ENCODE measurements at regions not wholly inside any gene's neighbourhood (a gene's known extent, or its start where the extent isn't known, plus 50 kb on each side); places are given as distances from the start of the nearest gene placed in this dataset.

DNA sequence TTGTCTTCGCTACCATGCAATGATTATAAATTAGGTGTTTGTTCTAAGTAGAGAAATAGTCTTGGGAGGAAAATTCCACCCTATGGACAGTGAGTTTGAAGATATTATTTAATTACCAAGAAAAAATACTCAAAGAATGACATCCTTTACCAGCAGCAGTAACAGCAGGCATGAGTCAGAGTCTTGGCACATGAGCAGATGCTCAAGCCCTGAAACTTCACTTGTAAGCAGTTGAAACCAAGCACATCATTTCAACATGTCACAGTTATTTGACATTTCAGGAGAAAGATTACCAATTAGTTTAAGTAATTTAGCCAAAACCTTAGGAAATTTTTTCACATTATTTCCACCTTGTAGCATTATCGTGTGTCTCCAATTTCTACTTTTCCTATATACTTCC is 99.2 kb downstream of the C12orf50 start:
- DNase-seq (ENCODE audit: low read depth): peak; percentile 58

- DNase-seq (ENCODE audit: low read depth): no peak
Measured at GRCh38 chr12:87929346-87929745, 99.9 kb downstream of the C12orf50 start.

- no peak for DNase-seq (ENCODE audit: low read depth)
Measured at GRCh38 chr12:87928031-87928430, 101.2 kb downstream of the C12orf50 start.

- DNase-seq (ENCODE audit: low read depth): no peak
Measured at GRCh38 chr12:87925021-87925420, 104.2 kb downstream of the C12orf50 start.

- no peak for DNase-seq (ENCODE audit: low read depth)
Measured at GRCh38 chr12:87924149-87924548, 105.1 kb downstream of the C12orf50 start.

- DNase-seq (ENCODE audit: low read depth): no peak
Measured at GRCh38 chr12:87923361-87923760, 105.8 kb downstream of the C12orf50 start.

GRCh38 chr12:87922736-87923135 is 106.5 kb downstream of the C12orf50 start:
- DNase-seq (ENCODE audit: low read depth): no peak

DNA sequence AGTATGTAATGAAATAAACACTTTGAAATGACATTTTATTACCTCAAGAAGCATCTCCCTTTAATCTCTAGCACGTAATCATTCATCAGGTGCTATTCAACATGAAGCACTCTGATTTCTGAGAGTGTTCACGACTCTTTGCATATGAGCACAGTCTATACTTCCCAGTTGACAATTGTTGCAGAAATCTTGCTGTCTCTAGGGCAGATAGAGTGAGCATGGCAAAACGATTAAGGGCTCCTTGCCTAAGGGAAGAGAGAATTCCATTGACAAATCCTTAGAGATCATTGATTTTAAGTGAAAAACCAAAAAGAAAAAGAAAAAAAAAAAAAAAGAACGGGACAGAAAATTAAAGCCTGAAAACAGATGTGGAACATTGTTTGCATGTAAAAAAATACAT is 107.6 kb downstream of the C12orf50 start:
- DNase-seq (ENCODE audit: low read depth): no peak

DNA sequence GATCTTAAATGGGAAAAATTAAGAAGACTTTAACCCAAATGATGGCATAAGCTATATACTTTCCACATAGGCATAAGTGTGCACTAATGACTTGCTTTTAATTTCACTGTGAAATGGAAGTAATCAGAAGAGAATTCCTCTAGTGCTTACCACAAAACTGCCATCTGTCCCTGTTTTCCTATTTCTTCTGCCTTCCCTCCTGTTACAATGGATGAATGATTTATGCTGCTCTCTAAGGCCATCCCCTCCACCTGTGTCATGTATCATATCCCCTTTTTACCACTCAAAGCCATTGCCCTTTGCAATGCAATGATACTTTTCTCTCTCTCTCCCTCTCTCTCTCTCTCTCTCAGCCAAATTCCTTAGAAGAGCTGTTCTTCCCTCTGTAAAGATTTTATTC is 109.1 kb downstream of the C12orf50 start:
- DNase-seq (ENCODE audit: low read depth): no peak

- no peak for DNase-seq (ENCODE audit: low read depth)
Measured at GRCh38 chr12:87901457-87901856, 127.7 kb downstream of the C12orf50 start.

GRCh38 chr12:87897662-87898061 is 131.5 kb downstream of the C12orf50 start:
- no peak for DNase-seq (ENCODE audit: low read depth)

DNA sequence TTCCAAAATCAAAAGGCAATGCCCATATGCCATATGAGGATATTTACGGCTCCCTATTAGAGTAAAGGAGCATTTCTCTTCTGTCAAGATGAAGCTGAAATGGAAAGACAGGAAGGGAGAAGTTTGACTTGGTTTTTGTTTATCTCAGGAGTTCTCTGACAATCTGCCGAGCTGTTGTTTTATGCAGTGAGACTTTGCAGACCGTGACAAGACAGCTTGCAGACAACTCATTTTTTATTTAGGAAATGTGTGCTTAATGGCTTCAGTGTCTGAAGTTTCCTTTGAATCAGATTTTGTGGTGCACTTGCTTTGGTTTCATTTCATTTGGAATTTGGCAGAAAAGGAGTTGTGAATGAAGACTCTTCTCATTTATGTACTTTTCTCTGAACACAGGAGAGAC is 145.4 kb downstream of the C12orf50 start:
- peak; percentile 9 for DNase-seq (ENCODE audit: low read depth)

- DNase-seq (ENCODE audit: low read depth): no peak
Measured at GRCh38 chr12:87879141-87879540, 150.1 kb downstream of the C12orf50 start.

GRCh38 chr12:87870493-87871460 is 158.4 kb downstream of the C12orf50 start:
- no peak for DNase-seq (ENCODE audit: low read depth)

GRCh38 chr12:87870061-87870460 is 159.1 kb downstream of the C12orf50 start:
- peak; percentile 34 for DNase-seq (ENCODE audit: low read depth)

DNA sequence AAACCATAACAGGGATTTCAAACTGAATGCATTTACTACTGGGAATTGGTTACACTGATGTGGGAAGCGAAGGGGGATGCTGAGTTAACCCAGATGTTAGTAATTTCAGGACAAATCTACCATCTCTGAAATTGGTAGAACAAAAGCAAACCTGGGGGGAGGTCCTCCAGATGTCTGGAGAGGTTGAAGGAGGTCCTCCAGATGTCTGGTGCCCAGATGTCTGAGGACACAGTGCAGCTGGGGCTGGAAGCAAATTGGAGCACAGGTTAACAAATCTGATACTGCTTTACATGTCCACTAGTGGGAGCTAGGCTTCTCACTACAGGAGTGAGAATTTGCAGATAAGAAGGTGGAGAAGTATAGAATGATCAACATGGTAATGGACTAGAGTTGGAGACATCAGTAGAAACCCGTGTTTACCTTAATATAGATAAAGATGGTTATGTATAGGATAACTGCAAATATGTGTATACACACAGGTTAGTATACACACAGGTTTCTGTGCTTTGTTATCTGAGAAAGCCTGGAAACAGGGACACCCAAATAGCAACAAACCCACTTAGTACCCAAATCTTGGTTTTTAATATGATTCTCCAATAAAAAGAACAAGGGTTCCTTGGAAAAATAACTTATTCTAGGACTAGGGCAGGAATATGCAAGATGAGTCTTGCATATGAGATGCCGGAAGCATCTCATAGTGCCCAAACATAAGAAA is 162.5 kb downstream of the C12orf50 start:
- DNase-seq (ENCODE audit: low read depth): peak; percentile 19

DNA sequence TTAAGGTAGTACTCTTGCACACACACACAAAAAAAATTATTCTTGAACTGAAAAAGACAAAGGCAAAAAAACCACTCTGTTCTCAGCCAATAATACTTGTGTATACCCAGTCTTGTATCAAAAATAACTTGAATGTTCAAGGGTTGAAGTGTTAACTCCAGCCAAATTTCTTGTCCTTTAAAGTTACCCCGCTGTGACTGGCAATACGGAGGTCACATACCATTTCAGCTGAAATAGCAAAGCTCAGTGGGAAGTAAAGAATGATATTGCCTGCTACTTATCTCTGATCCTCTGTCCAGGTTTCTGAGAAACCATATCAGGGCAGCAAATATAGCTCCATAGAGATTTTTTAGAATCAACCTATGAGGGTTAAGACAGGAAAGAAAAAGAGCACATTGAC is 167.4 kb downstream of the C12orf50 start:
- DNase-seq (ENCODE audit: low read depth): no peak

DNA sequence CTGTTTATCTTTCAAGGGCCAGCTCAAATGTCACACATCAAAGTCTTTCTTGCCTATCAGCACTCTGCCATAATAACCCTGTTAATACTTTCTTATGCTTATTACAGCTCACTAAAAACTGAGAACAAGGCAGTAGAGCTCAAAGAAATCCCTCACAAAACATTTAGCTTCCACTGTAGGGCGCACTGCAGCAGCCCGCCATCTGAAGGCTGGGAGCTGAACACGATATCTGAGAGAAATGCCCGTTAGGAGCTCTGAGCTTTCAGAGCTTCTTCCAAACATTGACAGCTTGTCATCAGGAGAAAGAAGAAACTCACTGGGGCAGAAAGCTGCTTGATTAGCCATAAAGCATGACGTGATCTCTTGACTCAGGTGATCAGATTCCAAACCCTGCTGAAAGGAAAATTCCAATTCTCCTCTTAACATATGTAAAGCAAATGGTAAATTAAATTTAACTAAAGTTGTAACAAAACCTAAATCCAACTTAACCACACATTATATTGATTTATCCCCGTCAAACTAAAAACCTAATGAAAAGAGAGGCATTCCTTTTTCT is 175.7 kb downstream of the C12orf50 start:
- no peak for DNase-seq (ENCODE audit: low read depth)

DNA sequence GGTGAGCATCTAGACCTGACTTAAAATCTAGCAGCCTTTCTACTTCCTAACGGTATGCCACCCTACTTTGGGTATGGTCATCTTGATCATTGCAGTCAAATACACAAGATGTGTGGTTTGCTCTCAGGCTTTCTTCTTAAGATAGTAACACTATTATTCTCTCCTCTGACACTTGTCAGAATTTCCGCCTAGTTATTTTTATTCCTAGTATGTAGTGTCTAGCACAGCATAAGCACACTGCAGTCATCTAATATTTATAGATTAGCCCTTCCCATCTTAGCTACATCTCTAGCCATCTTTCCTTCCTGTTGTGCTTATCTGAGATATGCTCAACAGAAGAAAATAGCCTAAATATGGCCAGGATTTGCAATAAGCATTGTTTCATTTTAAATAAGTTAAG is 180.1 kb downstream of the C12orf50 start:
- no peak for DNase-seq (ENCODE audit: low read depth)

- DNase-seq (ENCODE audit: low read depth): peak; percentile 71
Measured at GRCh38 chr12:87848248-87848868, 180.8 kb downstream of the C12orf50 start.

DNA sequence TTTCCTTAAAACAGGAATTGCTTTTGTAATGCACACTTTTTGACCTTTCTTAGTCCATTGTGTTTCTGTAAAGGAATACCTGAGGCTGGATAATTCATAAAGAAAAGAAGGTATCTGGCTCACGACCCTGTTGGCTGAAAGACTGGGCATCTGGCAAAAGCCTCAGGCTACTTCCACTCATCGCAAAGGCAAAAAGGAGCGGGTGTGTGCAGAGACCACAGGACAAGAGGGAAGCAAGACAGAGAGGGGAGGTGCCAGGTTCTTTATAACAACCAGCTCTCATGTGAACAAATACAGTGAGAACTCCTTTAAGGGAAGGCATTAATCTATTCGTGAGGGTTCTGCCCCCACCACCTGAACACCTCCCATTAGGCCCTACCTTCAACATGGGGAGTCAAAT is 182.1 kb downstream of the C12orf50 start:
- DNase-seq (ENCODE audit: low read depth): peak; percentile 29

GRCh38 chr12:87846045-87846444 is 183.2 kb downstream of the C12orf50 start:
- no peak for DNase-seq (ENCODE audit: low read depth)

Data from M059J (cell line).